HCT116 (cell line): ENCODE measurements at regions not wholly inside any gene's neighbourhood (a gene's known extent, or its start where the extent isn't known, plus 50 kb on each side); places are given as distances from the start of the nearest gene placed in this dataset.

Experiments used
- ATAC-seq: fragments of 200-7000 bp; cut with Tn5 transposase; 2 replicates; pipeline ENCODE4 v1.9.1; 2020; ENCODE audit warnings: mild to moderate bottlenecking, moderate library complexity
- BruUV-seq: library from RNA; stranded (reverse); fragments of 400-500 nt; replicated peaks from 2 replicates; lab custom pipeline; 2021; lab: Mats Ljungman, UMichigan
- CTCF ChIA-PET: fragments of 300-600 bp; sonication (Branson Sonifier 250); formaldehyde crosslinking; loops from one replicate; lab custom pipeline; 2021; ENCODE audit warnings: antibody characterized with exemption; lab: Charles Lee
- POLR2A ChIA-PET: fragments of 300-600, 350-600 bp; sonication (Branson Sonifier 250); formaldehyde crosslinking; loops from one replicate; lab custom pipeline; 2021; ENCODE audit warnings: antibody characterized with exemption; lab: Charles Lee
- RAD21 ChIA-PET, 2 experiments: fragments of 300-600 bp; sonication (Branson Sonifier 250); formaldehyde crosslinking; loops; one replicate each; lab custom pipeline; 2023; ENCODE audit warnings: low total read pairs in 2 of 2; ENCODE audit not compliant: uncharacterized antibody in 2 of 2, unreplicated experiment in 2 of 2, low non-redundant PET in 1 of 2; lab: Charles Lee
- DNase-seq: peaks from one replicate; pipeline ENCODE4 v3.0.0-alpha.2; 2010; ENCODE audit warnings: low read depth, low spot score
- H2AFZ ChIP-seq: fragments of 200-600 bp; shearing (Covaris generic), sonication (generic); 2 replicates; pipeline ENCODE4 v1.6.1; 2017; ENCODE audit warnings: low read depth, mixed run types, mixed read lengths, antibody characterized with exemption, low read length; ENCODE audit not compliant: poor library complexity, severe bottlenecking
- H3K27ac ChIP-seq: 2 replicates; pipeline ENCODE4 v1.5.1; 2012; ENCODE audit warnings: low read depth, low read length
- H3K27me3 ChIP-seq: fragments of 200-600 bp; sonication (generic); 2 replicates; pipeline ENCODE4 v1.6.1; 2016; ENCODE audit warnings: mixed run types, low read length, mixed read lengths; ENCODE audit not compliant: insufficient read depth
- H3K36me3 ChIP-seq, 2 experiments: fragments of 200-500 bp in 1 of 2; fragments of 200-600 bp in 1 of 2; sonication (Bioruptor generic) in 1 of 2; sonication (generic) in 1 of 2; 2 replicates each; pipeline versions ENCODE4 v1.5.1 to v1.6.1; 2014 to 2016; ENCODE audit warnings: low read length in 2 of 2, inconsistent platforms in 1 of 2, mixed read lengths in 1 of 2, mixed run types in 1 of 2; ENCODE audit not compliant: insufficient read depth in 2 of 2, control insufficient read depth in 1 of 2
- H3K4me1 ChIP-seq, 2 experiments: fragments of 200-600 bp in 1 of 2; sonication (generic) in 1 of 2; 2 replicates each; pipeline versions ENCODE4 v1.5.1 to v1.6.1; 2012 to 2017; ENCODE audit warnings: low read length in 2 of 2, inconsistent platforms in 1 of 2, mild to moderate bottlenecking in 1 of 2, mixed read lengths in 1 of 2, mixed run types in 1 of 2, moderate library complexity in 1 of 2; ENCODE audit not compliant: insufficient read depth in 2 of 2, control insufficient read depth in 1 of 2
- H3K4me2 ChIP-seq: fragments of 200-600 bp; sonication (generic); 2 replicates; pipeline ENCODE4 v1.6.1; 2017; ENCODE audit warnings: mixed run types, low read length, mixed read lengths
- H3K4me3 ChIP-seq, 2 experiments: fragments of 200-600 bp in 1 of 2; sonication (generic) in 1 of 2; replicated peaks in 1 of 2; 2 replicates each; pipeline ENCODE4 v1.5.1; 2011 to 2016; ENCODE audit warnings: low read length in 2 of 2, control low read depth in 1 of 2, low read depth in 1 of 2, mild to moderate bottlenecking in 1 of 2, mixed read lengths in 1 of 2, mixed run types in 1 of 2
- H3K79me2 ChIP-seq: fragments of 200-600 bp; sonication (generic); 2 replicates; pipeline ENCODE4 v1.6.1; 2017; ENCODE audit warnings: mild to moderate bottlenecking, mixed run types, low read length, moderate library complexity, mixed read lengths; ENCODE audit not compliant: insufficient read depth
- H3K9ac ChIP-seq: fragments of 200-600 bp; sonication (generic); 2 replicates; pipeline ENCODE4 v1.6.1; 2016; ENCODE audit warnings: low read length, mixed read lengths
- H3K9me2 ChIP-seq: fragments of 200-600 bp; sonication (generic), shearing (Covaris generic); 2 replicates; pipeline ENCODE4 v1.6.1; 2017; ENCODE audit warnings: mixed run types, mild to moderate bottlenecking, moderate library complexity; ENCODE audit not compliant: insufficient read depth
- H3K9me3 ChIP-seq, 2 experiments: fragments of 200-500 bp in 1 of 2; fragments of 200-600 bp in 1 of 2; sonication (Bioruptor generic) in 1 of 2; sonication (generic) in 1 of 2; 2 replicates each; pipeline ENCODE4 v1.6.1; 2014 to 2017; ENCODE audit warnings: low read length in 2 of 2, mixed read lengths in 2 of 2, inconsistent platforms in 1 of 2, low read depth in 1 of 2, mild to moderate bottlenecking in 1 of 2, mixed run types in 1 of 2, moderate library complexity in 1 of 2; ENCODE audit not compliant: control insufficient read depth in 1 of 2, insufficient read depth in 1 of 2
- H4K20me1 ChIP-seq: fragments of 200-600 bp; sonication (generic), shearing (Covaris generic); 2 replicates; pipeline ENCODE4 v1.6.1; 2017; ENCODE audit warnings: mixed run types, mild to moderate bottlenecking, moderate library complexity; ENCODE audit not compliant: insufficient read depth
- CBX3 ChIP-seq: IDR thresholded peaks from 2 replicates; pipeline ENCODE4 v1.6.1; 2012; ENCODE audit warnings: low read depth
- CEBPB ChIP-seq: IDR thresholded peaks from 2 replicates; pipeline ENCODE4 v1.6.1; 2012; ENCODE audit warnings: low read depth
- EGR1 ChIP-seq: IDR thresholded peaks from 2 replicates; pipeline ENCODE4 v1.6.1; 2012; ENCODE audit warnings: low read depth
- ELF1 ChIP-seq: IDR thresholded peaks from 2 replicates; pipeline ENCODE4 v1.6.1; 2012; ENCODE audit warnings: low read depth, borderline replicate concordance
- EZH2 ChIP-seq: fragments of 200-600 bp; sonication (generic); IDR thresholded peaks from 2 replicates; pipeline ENCODE4 v1.6.1; 2017; ENCODE audit warnings: antibody characterized with exemption, mixed run types
- EZH2phosphoT487 ChIP-seq: fragments of 200-600 bp; IDR thresholded peaks from 2 replicates; pipeline ENCODE4 v1.6.1; 2018; ENCODE audit warnings: antibody characterized with exemption, borderline replicate concordance
- POLR2A ChIP-seq: IDR thresholded peaks from 2 replicates; pipeline ENCODE4 v1.7.0; 2011; ENCODE audit warnings: borderline replicate concordance; ENCODE audit not compliant: insufficient read depth, insufficient read length; ENCODE audit errors: extremely low read depth
- REST ChIP-seq: IDR thresholded peaks from 2 replicates; pipeline ENCODE4 v1.6.1; 2012; ENCODE audit warnings: low read depth
- SIN3A ChIP-seq: IDR thresholded peaks from 2 replicates; pipeline ENCODE4 v1.6.1; 2012; ENCODE audit warnings: low read depth
- TCF7L2 ChIP-seq: IDR thresholded peaks from 2 replicates; pipeline ENCODE4 v1.7.0; 2011; ENCODE audit warnings: borderline replicate concordance, inconsistent platforms; ENCODE audit not compliant: insufficient read depth, insufficient read length; ENCODE audit errors: extremely low read depth
- YY1 ChIP-seq: IDR thresholded peaks from 2 replicates; pipeline ENCODE4 v1.6.1; 2011; ENCODE audit warnings: low read length, low read depth, moderate library complexity, mild to moderate bottlenecking; ENCODE audit not compliant: insufficient replicate concordance; ENCODE audit errors: extremely low read depth
- ZNF274 ChIP-seq: fragments of 200-500 bp; sonication (Bioruptor generic); IDR thresholded peaks from 2 replicates; pipeline ENCODE4 v1.6.1; 2014; ENCODE audit warnings: mild to moderate bottlenecking, low read depth, low read length, inconsistent platforms
- intact Hi-C: fragments of 100-400 bp; cut with micrococcal nuclease; formaldehyde crosslinking; loops from 2 replicates; pipeline ENCODE4 v1.10.0; 2022
- TF ChIP-seq, protein P1 (sequence below): IDR thresholded peaks from 2 replicates; pipeline ENCODE4 v1.6.1; 2011; ENCODE audit warnings: mild to moderate bottlenecking, low read length, moderate library complexity; ENCODE audit not compliant: insufficient replicate concordance; ENCODE audit errors: extremely low read depth
- TF ChIP-seq, protein P2 (sequence below), 3 experiments: fragments of 200-600 bp in 1 of 3; sonication (generic) in 1 of 3; IDR thresholded peaks in 2 of 3; conservative IDR thresholded peaks in 1 of 3; 2 replicates each; pipeline ENCODE4 v1.5.1; 2012 to 2017; ENCODE audit warnings: low read depth in 2 of 3, low read length in 2 of 3, antibody characterized with exemption in 1 of 3, borderline replicate concordance in 1 of 3, control low read depth in 1 of 3, mild to moderate bottlenecking in 1 of 3, mixed read lengths in 1 of 3, mixed run types in 1 of 3, moderate library complexity in 1 of 3; ENCODE audit not compliant: insufficient read depth in 1 of 3

DNA sequence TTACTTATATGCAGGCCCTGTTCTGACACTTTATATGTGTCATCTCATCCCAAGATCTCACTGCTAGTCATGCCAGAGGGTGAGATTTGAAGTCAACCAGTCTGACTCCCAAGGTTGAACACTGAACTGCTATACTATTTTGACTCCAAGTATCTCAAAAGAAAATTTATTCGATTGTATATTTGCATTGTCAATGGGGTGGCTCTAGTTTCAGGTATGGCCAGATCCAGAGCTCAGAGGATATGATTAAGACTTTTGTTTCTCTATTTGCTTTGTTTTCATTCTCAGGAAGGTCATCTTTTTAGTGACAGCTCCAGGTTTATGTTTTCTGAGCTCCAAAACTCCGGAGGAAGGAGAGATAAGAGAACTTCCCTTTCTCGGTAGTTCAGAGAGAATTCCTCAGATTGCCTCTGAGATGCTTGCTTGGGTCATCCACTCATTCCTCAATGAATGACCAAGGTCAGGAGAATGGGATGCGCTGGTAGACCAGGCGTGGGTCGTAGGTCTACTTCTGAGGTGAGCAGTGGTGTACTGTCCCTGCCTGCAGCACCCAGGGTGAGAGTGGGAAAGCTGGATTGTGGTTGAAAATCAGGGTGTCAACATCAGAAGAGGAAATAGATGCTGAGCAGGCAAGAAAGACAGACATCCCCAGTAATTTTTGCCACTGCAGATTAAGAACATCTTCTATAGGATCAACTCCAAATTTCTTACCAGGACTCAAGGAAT is 99.3 kb downstream of the PFDN4 start:
- BruUV-seq = no TSS peak

More for the DNA sequence above, 99.3 kb downstream of the PFDN4 start:
- H4K20me1 ChIP-seq = no peaks in the 10 kb centered on the region
- H3K9me2 ChIP-seq = no peaks in the 10 kb centered on the region
- H3K36me3 ChIP-seq = no peaks in the 10 kb centered on the region
- intact Hi-C loops = no loop called here
- no peak overlapping the region for H3K27ac ChIP-seq
- H3K79me2 ChIP-seq = no peaks in the 10 kb centered on the region
- ChIA-PET POLR2A (no interaction called here), CTCF (no interaction called here), RAD21 (no interaction called here)
- no peak overlapping the region for H2AFZ ChIP-seq
- ATAC-seq (no peak), DNase-seq (no peak)
- H3K9me3 ChIP-seq = no peaks in the 10 kb centered on the region
- no peak overlapping the region for H3K4me3 ChIP-seq
- H3K9ac ChIP-seq = no peak overlapping the region
- no peak overlapping the region for H3K4me2 ChIP-seq
- no peaks in the 10 kb centered on the region for H3K27me3 ChIP-seq
- TF ChIP-seq, protein P1, sequence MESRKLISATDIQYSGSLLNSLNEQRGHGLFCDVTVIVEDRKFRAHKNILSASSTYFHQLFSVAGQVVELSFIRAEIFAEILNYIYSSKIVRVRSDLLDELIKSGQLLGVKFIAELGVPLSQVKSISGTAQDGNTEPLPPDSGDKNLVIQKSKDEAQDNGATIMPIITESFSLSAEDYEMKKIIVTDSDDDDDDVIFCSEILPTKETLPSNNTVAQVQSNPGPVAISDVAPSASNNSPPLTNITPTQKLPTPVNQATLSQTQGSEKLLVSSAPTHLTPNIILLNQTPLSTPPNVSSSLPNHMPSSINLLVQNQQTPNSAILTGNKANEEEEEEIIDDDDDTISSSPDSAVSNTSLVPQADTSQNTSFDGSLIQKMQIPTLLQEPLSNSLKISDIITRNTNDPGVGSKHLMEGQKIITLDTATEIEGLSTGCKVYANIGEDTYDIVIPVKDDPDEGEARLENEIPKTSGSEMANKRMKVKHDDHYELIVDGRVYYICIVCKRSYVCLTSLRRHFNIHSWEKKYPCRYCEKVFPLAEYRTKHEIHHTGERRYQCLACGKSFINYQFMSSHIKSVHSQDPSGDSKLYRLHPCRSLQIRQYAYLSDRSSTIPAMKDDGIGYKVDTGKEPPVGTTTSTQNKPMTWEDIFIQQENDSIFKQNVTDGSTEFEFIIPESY = no peak
- TF ChIP-seq REST (no peak), SIN3A (no peak), POLR2A (no peak), EGR1 (no peak), YY1 (no peak), CBX3 (no peak), EZH2phosphoT487 (no peak), EZH2 (no peak), ELF1 (no peak), TCF7L2 (no peak), ZNF274 (no peak), CEBPB (no peak)
- TF ChIP-seq, protein P2, sequence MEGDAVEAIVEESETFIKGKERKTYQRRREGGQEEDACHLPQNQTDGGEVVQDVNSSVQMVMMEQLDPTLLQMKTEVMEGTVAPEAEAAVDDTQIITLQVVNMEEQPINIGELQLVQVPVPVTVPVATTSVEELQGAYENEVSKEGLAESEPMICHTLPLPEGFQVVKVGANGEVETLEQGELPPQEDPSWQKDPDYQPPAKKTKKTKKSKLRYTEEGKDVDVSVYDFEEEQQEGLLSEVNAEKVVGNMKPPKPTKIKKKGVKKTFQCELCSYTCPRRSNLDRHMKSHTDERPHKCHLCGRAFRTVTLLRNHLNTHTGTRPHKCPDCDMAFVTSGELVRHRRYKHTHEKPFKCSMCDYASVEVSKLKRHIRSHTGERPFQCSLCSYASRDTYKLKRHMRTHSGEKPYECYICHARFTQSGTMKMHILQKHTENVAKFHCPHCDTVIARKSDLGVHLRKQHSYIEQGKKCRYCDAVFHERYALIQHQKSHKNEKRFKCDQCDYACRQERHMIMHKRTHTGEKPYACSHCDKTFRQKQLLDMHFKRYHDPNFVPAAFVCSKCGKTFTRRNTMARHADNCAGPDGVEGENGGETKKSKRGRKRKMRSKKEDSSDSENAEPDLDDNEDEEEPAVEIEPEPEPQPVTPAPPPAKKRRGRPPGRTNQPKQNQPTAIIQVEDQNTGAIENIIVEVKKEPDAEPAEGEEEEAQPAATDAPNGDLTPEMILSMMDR (IDR thresholded peaks at IDR 0.05 in 2 of 3, conservative IDR thresholded peaks at IDR 0.05 in 1 of 3; ENCODE audit: borderline replicate concordance in 1 of 3, insufficient read depth in 1 of 3, low read depth in 2 of 3, low read length in 2 of 3) = no peak
- H3K4me1 ChIP-seq = no peaks in the 10 kb centered on the region
